NOMO-1 treated with dmso at 0.1 percent for 144 hours (cell line): ENCODE measurements at regions not wholly inside any gene's neighbourhood (a gene's known extent, or its start where the extent isn't known, plus 50 kb on each side); places are given as distances from the start of the nearest gene placed in this dataset.
"Not testable (repeated sequence)": the region's sequence is repeated elsewhere in the genome, so short reads cannot be mapped to it uniquely, and the experiment has no call there.

Source experiments
- DNase-seq: peaks from one replicate; lab custom pipeline; 2025; ENCODE audit not compliant: unreplicated experiment; lab: John Stamatoyannopoulos, UW

DNA sequence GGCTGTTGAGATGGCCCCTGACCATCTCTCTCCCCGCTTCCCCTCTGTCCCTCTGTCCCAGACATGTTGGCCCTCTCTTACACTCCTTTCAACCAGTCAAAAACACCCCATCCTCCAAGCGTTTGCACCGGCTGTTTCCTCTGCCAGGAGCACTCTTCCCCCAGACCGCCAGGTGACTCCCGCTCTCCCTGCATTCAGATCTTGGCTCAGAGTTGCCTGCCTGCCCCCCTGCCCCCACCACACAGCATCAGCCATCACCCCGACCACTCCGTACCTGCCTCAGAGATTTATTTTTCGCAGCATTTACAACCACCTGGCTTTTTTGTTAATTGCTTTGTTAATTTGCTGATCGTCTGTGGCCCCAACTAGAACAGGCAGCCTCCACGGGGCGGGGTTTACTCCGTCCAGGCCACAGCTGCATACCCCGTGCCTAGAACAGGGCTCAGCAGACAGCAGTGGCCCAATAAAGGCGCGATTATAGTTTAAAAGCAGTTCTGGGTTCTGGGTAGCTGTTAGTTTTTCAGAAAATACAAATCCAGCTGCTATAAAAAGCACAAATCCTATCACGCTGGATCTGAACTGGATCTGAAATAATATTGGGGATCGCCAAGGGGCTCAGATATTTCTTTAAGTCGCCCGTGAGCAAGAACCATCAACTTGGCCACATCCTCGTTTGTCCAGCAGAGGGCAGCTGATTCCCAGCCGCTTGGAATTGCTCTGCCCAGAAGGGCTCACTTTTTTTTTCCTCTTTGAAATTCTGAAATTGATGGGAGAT lies 173.6 kb downstream of the IRF8 start:
- DNase-seq, result no peak

DNA sequence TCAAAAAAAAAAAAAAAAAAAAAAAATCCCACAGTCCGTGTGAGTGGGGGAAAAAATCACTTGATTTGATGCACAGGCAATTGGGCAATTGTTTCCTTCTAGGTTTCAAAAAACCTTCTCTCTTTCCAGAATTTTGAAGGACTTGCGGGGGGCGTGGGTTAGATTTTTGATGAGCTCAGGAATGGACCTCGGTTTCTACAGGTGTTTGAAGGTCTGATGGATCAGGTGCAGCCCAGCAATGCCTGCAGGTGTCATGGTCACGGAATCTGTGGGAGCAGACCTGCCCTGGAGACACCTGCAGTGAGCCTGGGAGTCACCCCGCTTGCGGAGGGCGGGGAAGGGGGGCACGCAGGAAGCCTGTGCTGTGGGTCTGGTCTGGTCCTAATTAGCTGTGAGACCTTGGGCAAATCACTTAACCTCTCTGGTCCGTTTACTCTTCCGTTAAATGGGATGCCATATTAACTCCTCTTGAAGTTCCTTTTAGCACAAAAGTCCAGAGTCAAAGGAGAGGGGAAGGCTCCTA lies 174.2 kb downstream of the IRF8 start:
- DNase-seq, result no peak

DNA sequence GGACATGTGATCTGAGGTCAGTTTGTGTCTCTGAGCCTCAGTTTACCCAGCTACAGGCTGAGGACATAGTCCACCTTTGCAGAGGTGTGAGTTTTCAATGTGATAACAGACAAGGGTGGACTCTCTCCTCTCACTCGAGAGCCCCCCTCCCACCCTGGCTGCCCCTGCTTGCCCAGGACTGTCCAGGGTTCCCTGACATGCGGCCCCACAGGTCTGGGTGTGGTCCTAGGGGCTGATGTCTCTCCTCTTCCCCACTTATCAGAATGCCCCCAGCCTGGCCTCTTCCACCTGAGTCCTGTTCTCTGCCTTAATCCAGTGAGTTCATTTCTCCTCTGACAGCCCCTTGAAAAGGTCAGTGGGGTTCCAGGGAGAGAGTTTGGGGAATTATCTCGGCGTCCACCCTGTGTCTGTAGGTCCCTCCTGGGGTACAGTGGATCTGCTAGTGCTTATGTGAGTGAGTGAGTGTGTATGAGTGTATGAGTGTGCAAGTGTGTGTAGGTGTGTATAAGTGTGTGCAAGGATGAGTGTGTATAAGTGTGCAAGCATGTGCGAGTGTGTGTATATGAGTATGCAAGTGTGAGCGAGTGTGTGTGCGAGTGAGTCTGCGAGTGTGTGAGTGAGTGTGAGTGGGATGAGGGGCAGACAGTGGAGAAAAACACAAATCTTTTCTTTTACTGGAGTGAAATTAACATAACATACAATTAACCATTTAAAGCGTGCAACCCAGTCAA lies 175.0 kb downstream of the IRF8 start:
- DNase-seq, result no peak

DNA sequence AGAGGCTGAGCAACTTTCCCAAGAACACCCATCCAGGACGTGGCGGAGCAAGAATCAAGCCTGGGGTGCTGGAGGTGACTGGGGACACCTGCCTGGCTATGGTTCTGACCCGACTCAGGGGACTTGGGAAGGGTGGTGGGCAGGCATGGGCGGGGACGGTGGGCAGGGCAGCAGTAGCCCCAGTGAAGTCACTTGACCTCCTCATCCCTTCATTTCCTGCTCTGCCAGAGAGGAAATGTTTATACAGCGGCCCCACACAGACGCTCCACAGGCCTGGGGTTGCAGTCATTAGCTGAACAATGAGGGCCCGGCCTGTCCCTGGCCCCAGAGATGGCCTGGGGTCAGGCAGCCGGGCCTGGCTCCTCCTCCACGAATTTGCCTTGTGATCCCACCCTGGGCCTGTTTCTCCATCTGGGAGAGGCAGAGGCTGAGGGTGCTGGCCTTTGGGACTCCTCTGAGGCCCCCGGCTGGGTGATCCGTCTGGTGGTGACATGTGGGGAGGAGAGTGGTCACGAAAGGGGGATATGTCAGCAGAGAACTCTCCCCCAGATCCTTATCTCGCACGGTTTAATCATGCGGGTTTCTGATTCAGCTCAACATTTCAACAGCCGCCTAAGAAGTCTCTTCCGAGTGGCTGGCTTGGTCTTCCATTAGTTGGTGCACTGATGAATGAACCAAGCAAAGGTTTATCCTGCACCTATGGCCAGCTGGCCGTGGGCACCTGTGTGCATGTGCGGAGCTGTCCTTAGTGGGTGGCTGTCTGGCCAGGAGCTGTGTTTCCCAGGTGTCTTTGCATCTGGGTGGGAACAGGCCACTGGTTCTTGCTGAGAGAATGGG lies 175.9 kb downstream of the IRF8 start:
- DNase-seq, result no peak

DNA sequence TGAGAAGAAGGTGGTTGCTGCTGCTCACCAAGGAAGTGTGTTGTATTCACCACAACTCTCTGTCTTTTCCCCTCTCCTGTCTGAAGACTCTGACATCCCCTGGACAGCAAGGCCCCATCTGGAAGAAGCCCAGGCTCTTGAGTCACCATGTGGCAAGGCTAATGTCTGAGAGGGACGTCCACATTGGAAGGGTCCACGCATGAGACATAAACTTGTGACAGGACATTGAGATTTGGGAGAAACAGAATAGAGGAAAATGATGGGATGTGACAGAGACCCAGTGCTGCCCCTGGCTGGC lies 176.5 kb downstream of the IRF8 start:
- no peak for DNase-seq

DNA sequence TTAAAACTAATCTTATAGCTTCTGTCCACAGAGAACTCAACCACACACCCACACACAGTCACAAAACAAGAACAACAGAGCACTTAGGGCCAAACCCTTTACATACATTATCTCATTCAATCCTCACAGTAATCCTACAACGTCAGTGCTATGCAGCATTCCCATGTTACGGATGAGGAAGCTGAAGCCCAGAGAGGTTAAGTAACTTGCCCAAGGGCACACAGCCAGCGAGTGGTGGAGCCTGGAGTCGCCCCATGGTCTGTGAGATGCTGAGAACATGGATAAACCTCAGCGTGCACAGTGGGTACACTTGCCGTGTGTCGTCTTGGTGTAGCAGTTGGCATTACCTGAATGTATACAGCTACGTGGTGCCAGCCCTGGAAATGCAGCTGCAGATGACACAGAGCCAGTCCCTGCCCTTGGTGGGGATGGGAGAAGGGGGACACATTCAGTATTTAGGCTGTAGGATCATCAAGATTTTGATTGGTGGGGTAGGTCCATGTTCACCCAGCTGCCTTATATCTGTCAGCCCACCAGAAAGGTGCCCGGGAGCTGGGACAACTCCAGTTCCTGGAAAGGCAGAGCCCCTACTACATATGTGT lies 177.0 kb downstream of the IRF8 start:
- DNase-seq, result no peak

DNA sequence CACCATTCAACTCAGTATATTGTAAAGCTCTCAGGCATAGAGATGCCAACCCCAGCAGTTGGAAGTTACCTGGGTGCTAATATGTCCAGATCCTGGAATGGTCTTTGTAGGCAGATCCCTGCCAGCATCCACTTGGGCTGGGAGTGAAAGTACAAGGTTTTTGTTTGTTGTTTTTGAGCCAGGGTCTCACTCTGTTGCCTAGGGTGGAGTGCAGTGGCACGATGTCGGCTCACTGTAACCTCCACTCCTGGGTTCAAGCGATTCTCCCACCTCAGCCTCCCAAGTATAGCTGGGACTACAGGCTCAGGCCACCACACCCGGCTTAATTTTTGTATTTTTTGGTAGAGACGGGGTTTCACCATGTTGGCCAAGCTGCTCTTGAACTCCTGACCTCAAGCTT lies 177.6 kb downstream of the IRF8 start:
- DNase-seq, result no peak

DNA sequence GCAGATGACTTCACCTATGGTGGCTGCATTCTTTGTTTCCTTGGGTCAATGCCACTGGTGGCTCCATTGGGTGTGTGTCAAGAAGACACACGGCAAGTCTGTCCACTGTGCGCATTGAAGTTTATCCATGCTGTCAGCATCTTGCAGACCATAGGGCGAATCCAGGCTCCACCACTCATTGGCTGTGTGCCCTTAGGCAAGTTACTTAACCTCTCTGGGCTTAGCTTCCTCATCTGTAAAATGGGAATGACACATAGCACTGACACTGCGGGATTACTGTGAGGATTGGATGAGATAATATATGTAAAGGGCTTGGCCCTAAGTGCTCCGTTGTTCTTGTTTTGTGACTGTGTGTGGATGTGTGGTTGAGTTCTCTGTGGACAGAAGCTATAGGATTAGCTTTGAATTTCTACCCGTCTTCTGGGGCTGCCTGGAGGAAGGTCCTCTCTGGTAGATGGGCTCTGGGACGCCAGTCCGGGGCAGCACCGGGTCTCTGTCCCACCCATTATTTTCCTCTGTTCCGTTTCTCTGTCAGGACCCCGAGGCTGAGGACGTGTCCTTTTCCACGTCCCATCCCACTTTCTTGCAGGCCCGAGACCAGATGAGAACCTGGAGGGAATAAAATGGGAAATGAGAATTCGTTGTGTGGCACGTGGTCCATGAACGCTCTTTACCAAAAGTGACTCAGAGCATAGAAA lies 178.4 kb downstream of the IRF8 start:
- no peak for DNase-seq

DNA sequence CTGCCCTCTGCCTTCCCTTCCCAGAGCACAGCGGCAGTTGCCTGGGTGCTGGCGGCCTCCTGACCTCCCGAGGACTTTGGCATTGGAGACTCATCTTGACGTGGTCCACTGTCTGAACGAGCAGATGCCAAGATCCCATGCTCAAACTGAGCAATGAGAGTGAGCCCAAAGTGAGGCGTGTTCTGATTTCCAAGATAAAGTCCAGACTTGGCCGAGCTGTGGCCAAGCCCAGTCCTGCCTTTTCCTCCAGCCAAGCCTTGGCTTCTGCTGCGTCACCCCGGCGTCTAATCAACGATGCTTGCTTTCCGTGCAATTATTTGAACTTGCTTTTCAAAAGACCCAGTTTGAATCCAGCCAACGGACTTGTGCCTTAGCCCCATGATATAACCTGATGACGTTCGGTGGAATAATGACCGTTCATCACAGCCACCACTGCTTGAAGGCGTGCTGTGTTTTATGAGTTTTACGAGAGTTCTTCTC lies 179.2 kb downstream of the IRF8 start:
- no peak for DNase-seq

DNA sequence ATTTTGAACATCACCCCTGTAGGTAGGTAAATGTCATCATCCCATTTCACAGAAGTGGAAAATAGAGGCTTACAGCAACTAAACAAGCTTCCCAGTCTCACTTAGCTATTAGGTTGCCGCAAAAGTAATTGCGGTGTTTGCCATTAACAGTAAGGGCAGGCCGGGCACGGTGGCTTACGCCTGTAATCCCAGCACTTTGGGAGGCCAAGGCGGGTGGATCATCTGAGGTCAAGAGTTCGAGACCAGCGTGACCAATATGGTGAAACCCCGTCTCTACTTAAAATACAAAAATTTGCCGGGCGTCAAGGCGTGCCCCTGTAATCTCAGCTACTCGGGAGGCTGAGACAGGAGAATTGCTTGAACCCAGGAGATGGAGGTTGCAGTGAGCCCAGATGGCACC lies 179.7 kb downstream of the IRF8 start:
- not testable (repeated sequence) for DNase-seq

DNA sequence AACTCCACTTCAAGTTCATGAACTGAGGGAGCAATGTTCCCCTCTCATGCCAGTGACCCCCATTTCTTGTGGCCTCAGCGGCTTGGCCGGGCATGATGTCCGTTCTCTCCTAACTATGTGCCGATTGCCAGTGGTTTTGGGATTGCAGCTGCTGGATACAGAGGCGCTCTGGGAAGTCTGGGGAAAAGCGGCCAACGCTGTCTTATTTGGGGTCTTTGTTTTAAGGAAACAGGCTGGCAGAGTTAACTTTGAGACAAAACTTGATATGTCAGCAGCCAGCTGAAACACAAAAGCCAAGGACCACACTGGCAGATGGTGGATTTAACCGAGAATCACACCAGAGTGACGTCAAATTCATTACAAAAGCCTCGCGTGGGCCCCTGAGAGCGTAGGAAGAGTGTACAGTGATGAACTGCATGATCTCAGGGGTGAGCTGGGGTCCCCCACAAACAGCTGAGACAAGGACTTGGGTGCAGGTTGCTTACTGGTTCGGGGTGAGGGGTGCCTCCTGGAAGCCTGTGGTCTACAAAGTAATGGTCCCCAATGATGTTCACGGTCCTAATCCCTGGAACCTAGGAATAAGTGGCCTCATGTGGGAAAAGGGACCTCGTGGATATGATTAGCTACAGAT lies 180.4 kb downstream of the IRF8 start:
- DNase-seq, result no peak

DNA sequence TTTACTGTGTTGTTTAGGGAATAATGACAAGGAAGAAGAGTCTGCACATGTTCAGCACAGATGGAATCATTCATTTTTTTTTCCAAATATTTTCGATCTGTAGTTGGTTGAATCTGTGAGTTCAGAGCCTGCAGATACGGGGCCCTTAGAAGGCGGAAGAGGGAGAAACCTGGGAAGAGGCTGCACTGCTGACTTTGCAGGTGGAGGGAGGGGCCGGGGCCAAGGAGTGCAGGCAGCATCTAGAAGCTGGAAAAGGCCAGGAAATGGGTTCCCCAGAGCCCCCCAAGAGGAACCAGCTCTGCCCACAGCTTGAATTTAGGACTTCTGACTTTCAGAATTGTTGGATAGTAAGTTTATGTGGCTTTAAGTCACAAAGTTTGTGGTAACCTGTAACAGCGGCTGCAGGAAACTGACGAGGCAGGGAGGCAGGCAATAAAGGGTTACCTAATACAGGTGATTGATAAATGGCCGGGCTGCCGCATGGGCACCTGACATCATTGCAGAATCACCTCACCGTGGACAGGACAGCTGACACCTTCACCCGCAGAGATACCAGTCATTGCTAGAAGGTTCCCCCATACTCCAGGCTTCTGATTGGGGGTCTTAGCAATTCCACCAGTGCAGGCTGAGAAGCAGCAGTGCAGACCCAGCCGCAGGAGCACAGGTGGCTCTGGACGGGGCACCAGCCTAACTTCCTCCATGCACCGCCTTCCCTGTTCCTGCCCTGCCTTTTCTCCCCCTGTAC lies 181.3 kb downstream of the IRF8 start:
- DNase-seq, result no peak

DNA sequence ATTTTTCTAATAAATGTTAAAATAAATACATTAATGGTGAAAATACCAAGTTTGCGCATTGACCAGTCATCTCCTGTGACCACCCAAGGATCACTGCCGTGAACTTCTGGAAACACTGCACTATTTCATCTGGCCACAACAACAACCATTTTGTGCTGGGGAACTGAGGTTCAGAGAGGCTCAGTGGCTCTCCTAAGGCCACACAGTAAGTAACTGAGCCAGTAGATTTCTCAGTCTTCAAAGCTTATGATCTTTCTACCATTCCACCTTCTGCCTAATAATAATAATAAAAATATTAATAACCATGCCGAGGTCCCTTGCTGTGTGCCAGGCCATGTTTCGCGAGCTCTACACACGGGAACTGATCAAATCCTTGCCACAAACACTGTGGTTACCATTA lies 182.0 kb downstream of the IRF8 start:
- DNase-seq, result no peak

DNA sequence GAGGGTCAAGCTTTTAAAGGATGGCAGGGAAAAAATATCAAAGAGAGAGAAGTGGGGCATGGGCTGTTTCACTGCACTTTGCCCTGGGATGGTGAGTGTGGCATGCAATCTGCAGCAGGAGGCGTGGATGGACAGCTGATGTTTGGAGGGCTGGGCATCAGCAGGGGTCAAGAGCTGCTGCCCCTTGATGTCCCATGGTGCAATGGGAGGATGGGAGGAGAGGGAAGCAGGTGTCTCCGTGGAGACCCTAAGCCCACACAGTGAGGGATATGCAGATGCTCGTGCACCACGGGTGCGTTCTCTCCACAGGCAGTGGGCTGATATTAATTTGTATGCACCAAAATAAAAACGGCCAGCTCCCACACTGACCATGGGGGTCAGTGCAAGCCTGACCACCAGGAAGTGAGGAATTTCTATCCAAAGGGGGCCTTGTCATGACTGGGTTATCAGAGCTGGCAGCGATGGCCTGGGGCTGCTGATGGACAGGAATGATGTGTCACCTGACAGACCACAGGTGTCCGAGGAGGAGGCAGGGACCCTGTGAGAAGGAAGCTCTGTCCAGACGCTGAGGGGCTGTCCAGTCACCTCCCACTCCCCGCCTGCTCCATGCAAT lies 183.6 kb downstream of the IRF8 start:
- DNase-seq, result no peak

DNA sequence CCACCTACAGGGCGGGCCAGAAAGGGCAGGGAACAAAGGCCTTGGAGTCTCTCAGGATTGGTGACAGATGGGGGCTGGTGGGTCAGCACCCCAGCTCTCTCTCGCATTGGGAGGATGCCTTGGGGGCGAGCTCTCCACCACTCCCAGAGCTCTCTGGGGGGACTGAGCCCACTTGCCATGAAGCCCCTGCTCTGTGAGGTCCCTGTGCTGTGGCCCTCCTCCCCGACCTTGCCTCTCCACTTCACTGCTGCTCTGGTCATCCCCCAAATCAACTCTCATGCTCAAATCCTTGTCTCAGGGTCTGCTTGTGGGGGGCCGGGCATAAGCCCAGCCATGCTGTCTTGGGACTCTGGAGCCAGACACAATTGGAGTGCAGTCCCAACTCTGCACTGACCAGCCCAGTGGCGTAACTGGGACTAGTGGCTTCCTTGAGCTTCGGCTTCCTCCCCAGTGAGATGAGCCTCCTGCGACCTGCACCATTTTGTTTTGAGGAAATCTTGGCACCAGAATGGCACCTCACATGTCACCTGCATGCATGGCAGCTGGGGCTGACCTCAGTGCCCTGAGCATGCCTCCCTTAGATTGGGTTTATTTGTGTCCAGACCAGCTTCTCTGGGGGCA lies 184.5 kb downstream of the IRF8 start:
- no peak for DNase-seq

DNA sequence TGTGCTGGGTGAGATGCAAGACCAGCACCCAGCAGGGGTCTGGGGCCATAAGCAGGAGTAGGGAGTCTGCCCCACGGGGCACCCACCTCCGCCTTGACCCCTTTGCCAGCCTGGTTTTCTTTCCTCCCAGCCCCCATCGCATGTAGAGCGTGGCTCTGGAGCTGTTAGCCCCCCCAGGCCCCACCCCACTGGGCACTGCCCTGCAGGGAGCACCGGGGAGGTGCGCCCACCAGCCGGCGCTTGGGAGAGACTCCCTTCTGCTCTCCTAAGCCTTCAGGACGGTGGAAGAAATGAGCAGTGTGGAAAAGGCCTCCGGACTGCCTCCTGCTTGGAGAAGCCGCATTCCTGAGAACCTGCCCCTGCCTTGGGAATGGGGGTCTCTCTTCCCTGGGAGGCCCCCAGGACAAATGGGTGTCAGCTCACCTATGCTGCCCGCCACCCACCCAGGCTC lies 186.2 kb downstream of the IRF8 start:
- DNase-seq, result no peak

DNA sequence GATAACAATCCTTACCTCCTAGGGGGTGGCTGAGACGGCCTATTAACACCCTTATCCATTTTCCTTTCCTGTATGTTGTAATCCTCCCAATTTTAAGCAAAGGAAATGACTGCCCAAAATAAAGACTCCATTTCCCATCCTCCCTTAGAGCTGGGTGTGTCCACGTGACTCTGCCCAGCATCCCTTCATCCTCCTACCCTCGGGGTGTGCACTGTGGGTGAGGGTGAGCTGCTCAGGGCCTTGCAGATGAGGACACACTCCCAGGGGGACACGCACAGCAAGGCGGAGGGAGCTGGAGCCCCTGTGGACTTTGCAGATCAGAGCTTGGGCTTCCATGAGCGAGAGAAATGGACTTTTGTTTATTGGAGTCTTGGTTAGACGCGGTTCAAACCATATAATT lies 186.8 kb downstream of the IRF8 start:
- no peak for DNase-seq

DNA sequence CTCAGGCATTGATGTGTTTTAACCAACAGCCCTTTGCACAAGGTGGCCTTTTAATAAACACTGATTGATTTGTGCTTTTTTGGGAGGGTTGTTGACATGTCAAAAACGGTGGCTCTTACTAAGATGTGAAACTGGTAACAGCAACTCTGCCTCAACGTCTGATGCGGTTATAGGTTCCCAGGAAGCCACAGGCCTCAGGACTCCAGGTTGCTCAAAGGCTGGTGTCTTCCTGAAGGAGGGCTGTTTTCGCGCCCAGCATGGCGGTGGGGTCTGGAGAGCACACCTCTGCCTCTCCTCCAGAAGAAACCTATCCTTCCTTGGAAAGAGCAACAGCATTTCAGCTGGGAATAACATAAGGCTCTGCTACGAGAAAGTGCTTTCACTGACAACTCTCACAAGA lies 187.5 kb downstream of the IRF8 start:
- no peak for DNase-seq
